ENCODE measurements at regions not wholly inside any gene's neighbourhood (a gene's known extent, or its start where the extent isn't known, plus 50 kb on each side); places are given as distances from the start of the nearest gene placed in this dataset.
A peak's percentile ranks its signal among the peaks of the same experiment; 100 is the strongest.
"Not testable (repeated sequence)": the region's sequence is repeated elsewhere in the genome, so short reads cannot be mapped to it uniquely, and the experiment has no call there.

- Histone ChIP-seq H3K27ac (peak overlapping the region in 3 of 4 donors; percentile 7 to 37 (median 16)), H3K36me3 (no peaks in the 10 kb centered on the region), H3K4me3 (no peak overlapping the region), H3K9me3 (no peaks in the 10 kb centered on the region), H3K4me1 (no peaks in the 10 kb centered on the region), H3K27me3 (no peaks in the 10 kb centered on the region)
- 86 to 88% methylated on average over 2 of the region's 2 CpGs for WGBS, 2 donors
- peak; percentile 87 for DNase-seq
- intact Hi-C loops (cut with DNase I), result no loop called here
- TF ChIP-seq, protein P1, sequence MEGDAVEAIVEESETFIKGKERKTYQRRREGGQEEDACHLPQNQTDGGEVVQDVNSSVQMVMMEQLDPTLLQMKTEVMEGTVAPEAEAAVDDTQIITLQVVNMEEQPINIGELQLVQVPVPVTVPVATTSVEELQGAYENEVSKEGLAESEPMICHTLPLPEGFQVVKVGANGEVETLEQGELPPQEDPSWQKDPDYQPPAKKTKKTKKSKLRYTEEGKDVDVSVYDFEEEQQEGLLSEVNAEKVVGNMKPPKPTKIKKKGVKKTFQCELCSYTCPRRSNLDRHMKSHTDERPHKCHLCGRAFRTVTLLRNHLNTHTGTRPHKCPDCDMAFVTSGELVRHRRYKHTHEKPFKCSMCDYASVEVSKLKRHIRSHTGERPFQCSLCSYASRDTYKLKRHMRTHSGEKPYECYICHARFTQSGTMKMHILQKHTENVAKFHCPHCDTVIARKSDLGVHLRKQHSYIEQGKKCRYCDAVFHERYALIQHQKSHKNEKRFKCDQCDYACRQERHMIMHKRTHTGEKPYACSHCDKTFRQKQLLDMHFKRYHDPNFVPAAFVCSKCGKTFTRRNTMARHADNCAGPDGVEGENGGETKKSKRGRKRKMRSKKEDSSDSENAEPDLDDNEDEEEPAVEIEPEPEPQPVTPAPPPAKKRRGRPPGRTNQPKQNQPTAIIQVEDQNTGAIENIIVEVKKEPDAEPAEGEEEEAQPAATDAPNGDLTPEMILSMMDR (IDR thresholded peaks at IDR 0.05), result no peak
- TF ChIP-seq POLR2A (IDR thresholded peaks at IDR 0.05) (no peak), EP300 (IDR thresholded peaks at IDR 0.05) (no peak), POLR2AphosphoS5 (IDR thresholded peaks at IDR 0.05) (no peak)
Measured at GRCh38 chr5:91296674-91297143, 86.4 kb downstream of the ARRDC3 start.

GRCh38 chr5:91296102-91296501 lies 87.0 kb downstream of the ARRDC3 start:
- intact Hi-C loops (cut with DNase I); H3K4me1 ChIP-seq; DNase-seq; H3K9me3 ChIP-seq; H3K4me3 ChIP-seq; H3K27me3 ChIP-seq; H3K36me3 ChIP-seq: not testable (repeated sequence)
- WGBS, 2 donors, result 97% methylated on average over 9 of the region's 9 CpGs
- H3K27ac ChIP-seq, result peak overlapping the region in 1 of 4 donors; percentile 7

GRCh38 chr5:91293131-91293530 lies 90.0 kb downstream of the ARRDC3 start:
- H3K9me3 ChIP-seq, result no peaks in the 10 kb centered on the region
- H3K36me3 ChIP-seq, result no peaks in the 10 kb centered on the region
- TF ChIP-seq EP300 (IDR thresholded peaks at IDR 0.05), result no peak
- TF ChIP-seq POLR2A (IDR thresholded peaks at IDR 0.05), result no peak
- no peak for TF ChIP-seq POLR2AphosphoS5 (IDR thresholded peaks at IDR 0.05)
- TF ChIP-seq, protein P1 (IDR thresholded peaks at IDR 0.05), result no peak
- H3K4me3 ChIP-seq, result no peak overlapping the region
- no peak for DNase-seq
- H3K4me1 ChIP-seq, result peaks cover 0 to 21% (median 12%) of the 10 kb centered on the region in 4 donors
- no peaks in the 10 kb centered on the region for H3K27me3 ChIP-seq
- H3K27ac ChIP-seq, result no peak overlapping the region
- intact Hi-C loops (cut with DNase I), result no loop called here

- Histone ChIP-seq H3K36me3 (no peaks in the 10 kb centered on the region), H3K9me3 (no peaks in the 10 kb centered on the region), H3K27ac (no peak overlapping the region), H3K27me3 (no peaks in the 10 kb centered on the region), H3K4me1 (peaks cover 0 to 25% (median 15%) of the 10 kb centered on the region in 4 donors), H3K4me3 (no peak overlapping the region)
- no peak for TF ChIP-seq POLR2A (IDR thresholded peaks at IDR 0.05)
- TF ChIP-seq EP300 (IDR thresholded peaks at IDR 0.05), result no peak
- no peak for TF ChIP-seq POLR2AphosphoS5 (IDR thresholded peaks at IDR 0.05)
- no peak for DNase-seq
- intact Hi-C loops (cut with DNase I), result no loop called here
- 87 to 91% methylated on average over 4 of the region's 4 CpGs for WGBS, 2 donors
Measured at GRCh38 chr5:91291628-91292569, 91.2 kb downstream of the ARRDC3 start.

- DNase-seq, result peak; percentile 80
- Histone ChIP-seq H3K4me1 (peaks cover 0 to 39% (median 26%) of the 10 kb centered on the region in 4 donors), H3K27ac (peak overlapping the region; percentile 42 to 81 (median 70)), H3K27me3 (no peaks in the 10 kb centered on the region), H3K36me3 (no peaks in the 10 kb centered on the region), H3K9me3 (no peaks in the 10 kb centered on the region), H3K4me3 (no peak overlapping the region)
- intact Hi-C loops (cut with DNase I), result no loop called here
- TF ChIP-seq, protein P1 (IDR thresholded peaks at IDR 0.05), result no peak
- TF ChIP-seq POLR2AphosphoS5 (IDR thresholded peaks at IDR 0.05), result peak; percentile 27 to 62 (median 52)
- 72 to 89% methylated on average over 3 of the region's 3 CpGs for WGBS, 2 donors
Measured at GRCh38 chr5:91288118-91288916, 94.8 kb downstream of the ARRDC3 start.

DNA sequence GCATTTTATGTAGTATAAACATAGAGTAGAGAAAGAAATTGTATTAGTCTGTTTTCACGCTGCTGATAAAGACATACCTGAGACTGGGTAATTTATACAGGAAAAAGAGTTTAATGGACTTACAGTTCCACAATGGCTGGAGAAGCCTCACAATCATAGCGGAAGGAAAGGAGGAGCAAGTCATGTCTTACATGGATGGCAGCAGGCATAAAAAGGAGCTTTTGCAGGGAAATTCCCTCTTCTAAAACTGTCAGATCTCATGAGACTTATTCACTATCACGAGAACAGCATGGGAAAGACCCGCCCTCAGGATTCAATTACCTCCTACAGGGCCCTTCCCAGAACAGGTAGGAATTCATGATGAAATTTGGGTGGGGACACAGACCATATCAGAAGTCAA lies 98.1 kb downstream of the ARRDC3 start:
- DNase-seq, result not testable (repeated sequence)

More for the DNA sequence above, 98.1 kb downstream of the ARRDC3 start:
- H3K9me3 ChIP-seq; intact Hi-C loops (cut with DNase I); H3K36me3 ChIP-seq; H3K4me3 ChIP-seq; H3K27me3 ChIP-seq; H3K27ac ChIP-seq: not testable (repeated sequence)
- 87 to 89% methylated on average over 4 of the region's 4 CpGs for WGBS, 2 donors
- peaks cover 0 to 48% (median 33%) of the 10 kb centered on the region in 4 donors for H3K4me1 ChIP-seq
